Calu3 (cell line): ENCODE measurements at regions not wholly inside any gene's neighbourhood (a gene's known extent, or its start where the extent isn't known, plus 50 kb on each side); places are given as distances from the start of the nearest gene placed in this dataset.
"Not testable (repeated sequence)": the region's sequence is repeated elsewhere in the genome, so short reads cannot be mapped to it uniquely, and the experiment has no call there.

ENCODE experiments used
- BruUV-seq: library from RNA; stranded (reverse); fragments of 400-500 nt; replicated peaks from 2 replicates; lab custom pipeline; 2021; lab: Mats Ljungman, UMichigan
- CTCF ChIA-PET: fragments of 300-600 bp; sonication (Branson Sonifier 250); formaldehyde crosslinking; loops from one replicate; lab custom pipeline; 2022; ENCODE audit warnings: antibody characterized with exemption; lab: Charles Lee
- DNase-seq: peaks from one replicate; pipeline ENCODE4 v3.0.0; 2022
- H3K27ac Mint-ChIP-seq: one replicate; pipeline ENCODE4 v1.8.0; 2022; ENCODE audit warnings: mixed read lengths; ENCODE audit not compliant: unreplicated experiment
- H3K27me3 Mint-ChIP-seq: one replicate; pipeline ENCODE4 v1.8.0; 2022; ENCODE audit warnings: mixed read lengths; ENCODE audit not compliant: unreplicated experiment
- H3K36me3 Mint-ChIP-seq: one replicate; pipeline ENCODE4 v1.8.0; 2022; ENCODE audit warnings: mild to moderate bottlenecking, moderate library complexity, mixed read lengths; ENCODE audit not compliant: insufficient read depth, unreplicated experiment
- H3K4me1 Mint-ChIP-seq: one replicate; pipeline ENCODE4 v1.8.0; 2022; ENCODE audit warnings: mild to moderate bottlenecking, low read depth, mixed read lengths; ENCODE audit not compliant: unreplicated experiment
- H3K4me3 Mint-ChIP-seq: one replicate; pipeline ENCODE4 v1.8.0; 2022; ENCODE audit warnings: mild to moderate bottlenecking, low read depth, moderate library complexity, mixed read lengths; ENCODE audit not compliant: unreplicated experiment
- H3K9me3 Mint-ChIP-seq: one replicate; pipeline ENCODE4 v1.8.0; 2022; ENCODE audit warnings: low read depth, mixed read lengths; ENCODE audit not compliant: unreplicated experiment
- intact Hi-C: fragments of 100-400 bp; cut with micrococcal nuclease; formaldehyde crosslinking; loops from one replicate; pipeline ENCODE4 v1.10.0; 2022; ENCODE audit not compliant: unreplicated experiment
- TF ChIP-seq, protein P1 (sequence below): fragments of 200-600 bp; IDR thresholded peaks from one replicate; pipeline ENCODE4 v1.8.0; 2022; ENCODE audit warnings: antibody characterized with exemption; ENCODE audit not compliant: unreplicated experiment

DNA sequence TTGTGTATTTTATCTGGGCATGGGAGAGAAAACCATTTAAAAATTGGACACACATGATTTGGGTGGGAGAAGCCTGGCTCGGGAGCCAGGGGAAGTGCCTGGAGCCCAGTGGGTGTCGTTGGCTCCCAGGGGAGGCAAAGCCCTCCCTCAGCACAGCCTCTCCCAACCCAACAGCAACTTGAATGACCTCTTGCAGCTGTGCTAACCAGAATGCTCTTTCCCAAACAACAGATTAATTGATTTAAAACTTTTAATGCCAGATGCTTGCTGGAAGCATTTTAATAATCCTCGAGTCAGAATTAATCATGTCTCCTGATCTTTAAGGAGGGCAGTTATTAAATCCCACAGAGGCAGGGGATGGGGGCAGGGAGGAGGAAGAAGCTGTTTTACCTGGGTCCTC is 401.6 kb downstream of the BUD13 start:
- peaks cover 78% of the 10 kb centered on the region for H3K27me3 Mint-ChIP-seq
- intact Hi-C loops = no loop called here
- H3K27ac Mint-ChIP-seq = no peak overlapping the region
- H3K4me3 Mint-ChIP-seq = no peak overlapping the region
- no peak for DNase-seq
- peaks cover 11% of the 10 kb centered on the region for H3K4me1 Mint-ChIP-seq
- CTCF ChIA-PET = no interaction called here
- no peaks in the 10 kb centered on the region for H3K36me3 Mint-ChIP-seq
- no TSS peak for BruUV-seq
- TF ChIP-seq, protein P1, sequence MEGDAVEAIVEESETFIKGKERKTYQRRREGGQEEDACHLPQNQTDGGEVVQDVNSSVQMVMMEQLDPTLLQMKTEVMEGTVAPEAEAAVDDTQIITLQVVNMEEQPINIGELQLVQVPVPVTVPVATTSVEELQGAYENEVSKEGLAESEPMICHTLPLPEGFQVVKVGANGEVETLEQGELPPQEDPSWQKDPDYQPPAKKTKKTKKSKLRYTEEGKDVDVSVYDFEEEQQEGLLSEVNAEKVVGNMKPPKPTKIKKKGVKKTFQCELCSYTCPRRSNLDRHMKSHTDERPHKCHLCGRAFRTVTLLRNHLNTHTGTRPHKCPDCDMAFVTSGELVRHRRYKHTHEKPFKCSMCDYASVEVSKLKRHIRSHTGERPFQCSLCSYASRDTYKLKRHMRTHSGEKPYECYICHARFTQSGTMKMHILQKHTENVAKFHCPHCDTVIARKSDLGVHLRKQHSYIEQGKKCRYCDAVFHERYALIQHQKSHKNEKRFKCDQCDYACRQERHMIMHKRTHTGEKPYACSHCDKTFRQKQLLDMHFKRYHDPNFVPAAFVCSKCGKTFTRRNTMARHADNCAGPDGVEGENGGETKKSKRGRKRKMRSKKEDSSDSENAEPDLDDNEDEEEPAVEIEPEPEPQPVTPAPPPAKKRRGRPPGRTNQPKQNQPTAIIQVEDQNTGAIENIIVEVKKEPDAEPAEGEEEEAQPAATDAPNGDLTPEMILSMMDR = no peak
- no peaks in the 10 kb centered on the region for H3K9me3 Mint-ChIP-seq

DNA sequence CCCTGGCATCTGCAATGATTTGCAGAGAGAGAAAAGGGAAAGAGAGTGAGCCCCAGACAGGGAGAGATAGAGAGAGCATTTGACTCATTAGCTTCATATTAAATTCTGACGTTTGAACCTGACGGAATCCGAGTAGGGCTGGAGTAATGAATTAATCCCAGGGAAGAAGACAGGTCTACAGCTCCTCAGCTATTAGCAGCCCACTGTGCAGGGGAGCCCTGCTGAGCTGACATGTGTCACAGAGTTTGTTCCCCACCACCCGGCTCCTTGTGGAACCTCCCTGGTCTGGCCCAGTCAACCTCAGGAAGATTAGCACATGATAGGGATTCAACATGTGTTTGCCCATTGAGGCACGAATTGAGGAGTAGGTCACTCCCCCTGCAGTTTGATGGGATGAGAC is 404.0 kb downstream of the BUD13 start:
- BruUV-seq = no TSS peak
- no peak overlapping the region for H3K4me3 Mint-ChIP-seq
- intact Hi-C loops = no loop called here
- CTCF ChIA-PET = no interaction called here
- no peaks in the 10 kb centered on the region for H3K36me3 Mint-ChIP-seq
- H3K27ac Mint-ChIP-seq = no peak overlapping the region
- H3K9me3 Mint-ChIP-seq = no peaks in the 10 kb centered on the region
- TF ChIP-seq, protein P1 = no peak
- H3K27me3 Mint-ChIP-seq = peaks cover 59% of the 10 kb centered on the region
- DNase-seq = no peak
- H3K4me1 Mint-ChIP-seq = peaks cover 11% of the 10 kb centered on the region

DNA sequence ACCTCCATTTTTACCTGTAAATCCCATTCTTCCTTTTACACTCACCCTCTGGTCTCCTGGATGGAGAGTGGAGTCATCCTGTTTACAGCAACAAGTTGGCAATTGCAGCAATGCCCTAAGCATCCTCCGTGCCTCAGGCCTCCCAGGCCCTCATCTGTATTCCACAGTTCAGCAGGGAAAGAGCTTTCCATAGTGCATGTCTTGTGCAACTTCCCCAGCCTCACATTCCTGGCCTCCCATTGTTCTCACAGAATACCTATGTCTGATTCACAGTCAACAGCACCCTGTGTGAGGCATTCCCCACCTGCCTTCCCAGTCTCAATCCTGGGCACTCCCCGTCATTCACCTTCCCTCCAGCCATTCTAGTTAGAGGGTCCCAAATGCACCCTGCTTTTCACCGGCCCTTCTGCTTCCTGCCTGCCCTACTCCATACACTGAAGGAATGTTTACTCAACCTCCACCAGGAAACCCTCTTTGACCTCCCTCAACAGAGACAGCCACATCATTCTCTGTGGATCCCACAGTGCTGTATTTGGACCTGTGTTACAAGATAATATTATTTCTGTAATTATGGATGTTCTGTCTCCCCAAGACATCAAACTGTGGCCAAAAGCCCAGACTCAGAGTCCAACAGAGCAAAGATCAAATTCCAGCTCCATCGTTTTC is 405.7 kb downstream of the BUD13 start:
- Mint-ChIP-seq H3K4me3 (no peak overlapping the region), H3K27me3 (peaks cover 53% of the 10 kb centered on the region), H3K4me1 (peaks cover 11% of the 10 kb centered on the region), H3K36me3 (no peaks in the 10 kb centered on the region), H3K9me3 (no peaks in the 10 kb centered on the region), H3K27ac (no peak overlapping the region)
- peak; percentile 23 for DNase-seq
- BruUV-seq = no TSS peak
- CTCF ChIA-PET = no interaction called here
- intact Hi-C loops = no loop called here
- TF ChIP-seq, protein P1 = no peak

DNA sequence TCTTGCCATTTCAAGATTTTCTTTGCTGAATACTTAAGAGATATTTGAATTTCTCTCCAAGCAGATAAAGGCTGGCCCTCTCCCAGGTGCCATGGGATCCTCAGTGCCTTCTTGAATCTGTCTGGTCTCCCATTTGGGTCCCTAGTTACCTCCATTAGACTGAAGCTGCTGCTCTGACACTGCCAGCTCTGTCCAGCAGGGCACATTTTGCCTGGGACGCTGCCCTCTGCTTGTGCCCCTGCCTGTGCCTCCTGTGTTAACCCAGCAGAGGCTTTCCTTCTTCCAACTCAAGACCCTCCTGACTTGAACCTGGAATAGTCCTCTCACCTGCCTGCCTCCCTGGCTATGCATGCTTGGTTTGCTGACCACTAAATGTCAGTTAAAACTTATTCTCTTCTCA is 406.3 kb downstream of the BUD13 start:
- H3K27ac Mint-ChIP-seq = no peak overlapping the region
- intact Hi-C loops = no loop called here
- no peaks in the 10 kb centered on the region for H3K36me3 Mint-ChIP-seq
- no peak overlapping the region for H3K4me3 Mint-ChIP-seq
- H3K4me1 Mint-ChIP-seq = peaks cover 11% of the 10 kb centered on the region
- CTCF ChIA-PET = no interaction called here
- no peak for DNase-seq
- peaks cover 53% of the 10 kb centered on the region for H3K27me3 Mint-ChIP-seq
- TF ChIP-seq, protein P1 = no peak
- no peaks in the 10 kb centered on the region for H3K9me3 Mint-ChIP-seq
- BruUV-seq = no TSS peak

DNA sequence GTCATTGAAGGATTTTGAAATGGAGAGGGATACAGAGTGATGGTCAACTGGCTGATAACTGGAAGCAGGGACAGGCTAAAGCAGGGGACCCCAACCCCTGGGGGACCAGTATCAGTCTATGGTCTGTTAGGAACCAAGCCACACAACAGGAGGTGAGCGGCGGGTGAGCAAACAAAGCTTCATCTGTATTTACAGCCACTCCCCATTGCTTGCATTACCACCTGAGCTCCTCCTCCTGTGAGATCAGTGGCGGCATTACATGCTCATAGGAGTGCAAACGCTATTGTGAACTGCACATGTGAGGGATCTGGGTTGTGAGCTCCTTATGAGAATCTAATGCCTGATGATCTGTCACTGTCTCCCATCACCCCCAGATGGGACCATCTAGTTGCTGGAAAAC is 407.9 kb downstream of the BUD13 start:
- intact Hi-C loops, H3K27ac Mint-ChIP-seq, H3K36me3 Mint-ChIP-seq, H3K9me3 Mint-ChIP-seq, BruUV-seq, DNase-seq, CTCF ChIA-PET, H3K4me3 Mint-ChIP-seq: not testable (repeated sequence)
- Mint-ChIP-seq H3K27me3 (peaks cover 65% of the 10 kb centered on the region), H3K4me1 (peaks cover 11% of the 10 kb centered on the region)
